ENCODE measurements at regions not wholly inside any gene's neighbourhood (a gene's known extent, or its start where the extent isn't known, plus 50 kb on each side); places are given as distances from the start of the nearest gene placed in this dataset.

GRCh38 chr18:68475883-68476282, 239.0 kb downstream of the TMX3 start (continued):
- TF ChIP-seq CHD7 (IDR thresholded peaks at IDR 0.05; ENCODE audit: insufficient replicate concordance, low read length), result no peak
- TF ChIP-seq SP1 (IDR thresholded peaks at IDR 0.05; ENCODE audit: low read depth, low read length), result no peak
- no peak for TF ChIP-seq JUND (IDR thresholded peaks at IDR 0.05; ENCODE audit: low read length)
- no peak for TF ChIP-seq TAF1 (IDR thresholded peaks at IDR 0.05; ENCODE audit: low read depth, low read length)
- no peak for TF ChIP-seq BCL11A (IDR thresholded peaks at IDR 0.05; ENCODE audit: low read depth in 2 of 2, low read length in 2 of 2)
- TF ChIP-seq RAD21 (IDR thresholded peaks at IDR 0.05 in 1 of 2, conservative IDR thresholded peaks at IDR 0.05 in 1 of 2; ENCODE audit: low read depth in 2 of 2, low read length in 2 of 2), result no peak
- no peak for TF ChIP-seq USF2 (IDR thresholded peaks at IDR 0.05; ENCODE audit: low read length)
